Astrocyte of the hippocampus (primary cell): ENCODE measurements at regions not wholly inside any gene's neighbourhood (a gene's known extent, or its start where the extent isn't known, plus 50 kb on each side); places are given as distances from the start of the nearest gene placed in this dataset.
"Not testable (repeated sequence)": the region's sequence is repeated elsewhere in the genome, so short reads cannot be mapped to it uniquely, and the experiment has no call there.

Experiments
- DNase-seq: peaks from one replicate; pipeline ENCODE4 v3.0.0; 2011; ENCODE audit warnings: low read depth, low spot score

GRCh38 chr1:121109025-121109424, 75.1 kb downstream of the FAM72B start:
- DNase-seq: not testable (repeated sequence)

DNA sequence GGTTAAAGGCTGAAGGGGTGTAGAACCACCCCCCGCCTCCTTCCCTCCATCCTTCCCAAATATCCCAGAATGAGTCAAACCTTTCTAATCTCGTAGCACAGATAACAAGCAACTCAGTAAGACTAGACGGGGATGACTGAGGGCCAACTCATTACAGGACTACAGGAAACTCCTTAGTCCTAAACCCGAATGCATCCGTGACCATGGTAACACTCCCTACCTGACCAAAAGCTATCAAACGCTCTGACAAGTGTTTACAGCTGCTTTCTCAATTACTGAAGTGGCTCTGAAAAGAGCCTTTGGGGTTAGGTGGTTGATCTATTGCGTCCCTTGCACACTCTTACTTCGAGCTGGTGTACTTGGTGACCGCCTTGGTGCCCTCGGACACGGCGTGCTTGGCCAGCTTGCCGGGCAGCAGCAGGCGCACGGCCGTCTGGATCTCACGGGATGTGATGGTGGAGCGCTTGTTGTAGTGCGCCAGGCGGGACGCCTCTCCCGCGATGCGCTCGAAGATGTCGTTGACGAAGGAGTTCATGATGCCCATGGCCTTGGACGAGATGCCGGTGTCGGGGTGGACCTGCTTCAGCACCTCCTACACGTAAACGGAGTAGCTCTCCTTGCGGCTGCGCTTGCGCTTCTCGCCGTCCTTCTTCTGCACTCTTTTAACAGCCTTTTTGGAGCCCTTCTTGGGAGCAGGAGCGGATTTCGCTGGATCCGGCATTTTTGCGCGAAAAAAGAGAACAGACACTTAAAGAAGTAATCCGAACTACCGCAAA, 67.4 kb downstream of the FAM72B start:
- peak; percentile 29 for DNase-seq

GRCh38 chr1:121117298-121117611, 66.9 kb downstream of the FAM72B start:
- not testable (repeated sequence) for DNase-seq

DNA sequence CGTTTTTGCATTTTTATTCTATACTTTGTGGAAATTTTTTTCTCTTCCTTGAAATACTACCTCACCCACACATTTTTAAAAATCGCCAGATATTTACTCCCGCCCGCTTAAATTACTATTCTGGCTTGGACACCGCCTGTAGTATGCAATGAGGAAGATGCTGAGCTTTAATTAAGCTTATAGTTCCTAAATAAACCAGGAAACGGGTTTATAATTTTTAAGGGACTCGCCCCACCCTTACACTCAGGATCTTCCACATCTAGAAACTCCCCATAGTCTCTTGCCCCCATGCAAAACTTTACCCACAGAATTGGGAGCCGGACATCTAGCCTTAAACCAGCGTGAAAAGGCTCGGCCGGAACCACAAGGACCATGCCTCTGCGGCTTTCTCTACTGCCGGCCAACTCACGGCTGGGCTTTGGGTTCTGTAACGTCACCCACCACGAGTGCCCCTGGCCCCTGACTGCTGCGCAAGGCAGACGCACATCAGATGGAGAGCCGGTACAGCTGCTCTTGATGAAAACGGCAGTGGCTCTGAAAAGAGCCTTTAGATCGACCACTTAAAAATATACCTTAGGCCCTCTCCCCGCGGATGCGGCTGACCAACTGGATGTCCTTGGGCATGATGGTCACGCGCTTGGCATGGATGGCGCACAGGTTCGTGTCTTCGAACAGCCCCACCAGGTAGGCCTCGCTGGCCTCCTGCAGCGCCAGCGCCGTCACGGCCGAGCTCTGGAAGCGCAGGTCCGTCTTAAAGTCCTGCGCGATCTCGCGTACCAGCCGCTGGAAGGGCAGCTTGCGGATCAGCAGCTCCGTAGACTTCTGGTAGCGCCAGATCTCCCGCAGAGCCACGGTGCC, 66.3 kb downstream of the FAM72B start:
- peak; percentile 42 for DNase-seq
